Astrocyte (in vitro differentiated cells and primary cell): ENCODE measurements at regions not wholly inside any gene's neighbourhood (a gene's known extent, or its start where the extent isn't known, plus 50 kb on each side); places are given as distances from the start of the nearest gene placed in this dataset.

Source experiments
- DNase-seq: peaks from one replicate; pipeline ENCODE4 v3.0.0-alpha.2; 2010; ENCODE audit warnings: low read depth
- FAIRE-seq: peaks from 2 replicates; lab custom pipeline; 2011; peaks lifted over from hg19 to GRCh38; lab: Jason Lieb, UNC
- H2AFZ ChIP-seq: 2 replicates; pipeline ENCODE4 v1.6.0; 2012; ENCODE audit warnings: low read depth, low read length, inconsistent platforms
- H3K27ac ChIP-seq: 2 replicates; pipeline ENCODE4 v1.5.1; 2011; ENCODE audit warnings: low read depth, low read length, inconsistent platforms
- H3K27me3 ChIP-seq: 2 replicates; pipeline ENCODE4 v1.6.0; 2011; ENCODE audit warnings: low read length, inconsistent platforms; ENCODE audit not compliant: insufficient read depth
- H3K36me3 ChIP-seq: 2 replicates; pipeline ENCODE4 v1.5.1; 2011; ENCODE audit warnings: low read length, inconsistent platforms; ENCODE audit not compliant: insufficient read depth
- H3K4me1 ChIP-seq: 2 replicates; pipeline ENCODE4 v1.5.1; 2011; ENCODE audit warnings: low read length, inconsistent platforms; ENCODE audit not compliant: insufficient read depth
- H3K4me2 ChIP-seq: 2 replicates; pipeline ENCODE4 v1.6.0; 2012; ENCODE audit warnings: low read length, inconsistent platforms
- H3K4me3 ChIP-seq: 2 replicates; pipeline ENCODE4 v1.5.1; 2011; ENCODE audit warnings: low read depth, mild to moderate bottlenecking, low read length, inconsistent platforms; ENCODE audit not compliant: insufficient read depth
- H3K79me2 ChIP-seq: 2 replicates; pipeline ENCODE4 v1.6.0; 2012; ENCODE audit warnings: mild to moderate bottlenecking, low read length, inconsistent platforms; ENCODE audit not compliant: insufficient read depth
- H3K9ac ChIP-seq: 2 replicates; pipeline ENCODE4 v1.6.0; 2012; ENCODE audit warnings: mild to moderate bottlenecking, low read length, inconsistent platforms
- H3K9me3 ChIP-seq: 2 replicates; pipeline ENCODE4 v1.5.1; 2012; ENCODE audit warnings: low read depth, mild to moderate bottlenecking, low read length, inconsistent platforms; ENCODE audit not compliant: insufficient read depth
- H4K20me1 ChIP-seq: 2 replicates; pipeline ENCODE4 v1.6.0; 2012; ENCODE audit warnings: low read length, inconsistent platforms; ENCODE audit not compliant: insufficient read depth
- H3K27ac Mint-ChIP-seq: one replicate; pipeline ENCODE4 v1.8.0; 2021; ENCODE audit warnings: mild to moderate bottlenecking, mixed read lengths; ENCODE audit not compliant: unreplicated experiment
- H3K27me3 Mint-ChIP-seq: one replicate; pipeline ENCODE4 v1.8.0; 2021; ENCODE audit warnings: low read depth, mixed read lengths; ENCODE audit not compliant: unreplicated experiment
- H3K36me3 Mint-ChIP-seq: one replicate; pipeline ENCODE4 v1.8.0; 2021; ENCODE audit warnings: low read depth, mixed read lengths; ENCODE audit not compliant: unreplicated experiment
- H3K4me1 Mint-ChIP-seq: one replicate; pipeline ENCODE4 v1.8.0; 2021; ENCODE audit warnings: low read depth, mixed read lengths; ENCODE audit not compliant: unreplicated experiment
- H3K4me3 Mint-ChIP-seq: one replicate; pipeline ENCODE4 v1.8.0; 2021; ENCODE audit warnings: mild to moderate bottlenecking, moderate library complexity, mixed read lengths; ENCODE audit not compliant: unreplicated experiment
- H3K9me3 Mint-ChIP-seq: one replicate; pipeline ENCODE4 v1.8.0; 2021; ENCODE audit warnings: mild to moderate bottlenecking, mixed read lengths; ENCODE audit not compliant: unreplicated experiment
- CTCF ChIP-seq: IDR thresholded peaks from 2 replicates; pipeline ENCODE4 v1.5.1; 2011; ENCODE audit warnings: low read depth, mild to moderate bottlenecking, inconsistent platforms, low read length, moderate library complexity; ENCODE audit not compliant: insufficient read depth
- EZH2 ChIP-seq: IDR thresholded peaks from 2 replicates; pipeline ENCODE4 v1.6.1; 2012; ENCODE audit warnings: mild to moderate bottlenecking, low read length, inconsistent platforms; ENCODE audit not compliant: insufficient read depth

- H3K9me3 Mint-ChIP-seq: no peaks in the 10 kb centered on the region
- H3K27me3 Mint-ChIP-seq: no peaks in the 10 kb centered on the region
- no peaks in the 10 kb centered on the region for H3K4me1 ChIP-seq
- no peaks in the 10 kb centered on the region for H3K36me3 ChIP-seq
- H4K20me1 ChIP-seq: no peaks in the 10 kb centered on the region
- DNase-seq (no peak), FAIRE-seq (no peak)
- H3K4me3 Mint-ChIP-seq: no peak overlapping the region
- H3K4me2 ChIP-seq: no peak overlapping the region
- no peak overlapping the region for H3K27ac Mint-ChIP-seq
- H3K9me3 ChIP-seq: no peaks in the 10 kb centered on the region
- TF ChIP-seq CTCF (no peak), EZH2 (no peak)
- no peak overlapping the region for H3K9ac ChIP-seq
- no peaks in the 10 kb centered on the region for H3K36me3 Mint-ChIP-seq
- H3K4me3 ChIP-seq: no peak overlapping the region
- no peak overlapping the region for H2AFZ ChIP-seq
- H3K27ac ChIP-seq: no peak overlapping the region
- no peaks in the 10 kb centered on the region for H3K79me2 ChIP-seq
- no peaks in the 10 kb centered on the region for H3K27me3 ChIP-seq
- H3K4me1 Mint-ChIP-seq: peaks cover 5% of the 10 kb centered on the region
These were observed 618.7 kb downstream of the TLE1 start for GRCh38 chr9:81070689-81071088.

GRCh38 chr9:81069923-81070322 is 619.4 kb downstream of the TLE1 start:
- H3K9me3 Mint-ChIP-seq: no peaks in the 10 kb centered on the region
- TF ChIP-seq EZH2 (no peak), CTCF (no peak)

GRCh38 chr9:81069038-81069795 is 620.1 kb downstream of the TLE1 start:
- peaks cover 5% of the 10 kb centered on the region for H3K4me1 Mint-ChIP-seq
- no peak for FAIRE-seq
- no peaks in the 10 kb centered on the region for H3K79me2 ChIP-seq

More at GRCh38 chr9:81069923-81070322, 619.4 kb downstream of the TLE1 start:
- Histone ChIP-seq H3K27me3 (no peaks in the 10 kb centered on the region), H3K4me3 (no peak overlapping the region), H4K20me1 (no peaks in the 10 kb centered on the region), H3K79me2 (no peaks in the 10 kb centered on the region), H3K36me3 (no peaks in the 10 kb centered on the region), H3K4me1 (no peaks in the 10 kb centered on the region), H3K9me3 (no peaks in the 10 kb centered on the region), H3K9ac (no peak overlapping the region), H3K27ac (no peak overlapping the region), H2AFZ (no peak overlapping the region), H3K4me2 (no peak overlapping the region)
- H3K27me3 Mint-ChIP-seq: no peaks in the 10 kb centered on the region
- H3K4me3 Mint-ChIP-seq: no peak overlapping the region
- H3K27ac Mint-ChIP-seq: peak overlapping the region; percentile 31
- peaks cover 5% of the 10 kb centered on the region for H3K4me1 Mint-ChIP-seq
- H3K36me3 Mint-ChIP-seq: no peaks in the 10 kb centered on the region
- DNase-seq: peak; percentile 80
- FAIRE-seq: no peak

More at GRCh38 chr9:81069038-81069795, 620.1 kb downstream of the TLE1 start:
- Mint-ChIP-seq H3K9me3 (no peaks in the 10 kb centered on the region), H3K36me3 (no peaks in the 10 kb centered on the region), H3K4me3 (no peak overlapping the region), H3K27ac (no peak overlapping the region), H3K27me3 (no peaks in the 10 kb centered on the region)
- Histone ChIP-seq H3K27me3 (no peaks in the 10 kb centered on the region), H2AFZ (no peak overlapping the region), H3K4me1 (no peaks in the 10 kb centered on the region), H4K20me1 (no peaks in the 10 kb centered on the region), H3K4me2 (no peak overlapping the region), H3K27ac (no peak overlapping the region), H3K9ac (no peak overlapping the region), H3K36me3 (no peaks in the 10 kb centered on the region), H3K9me3 (peaks cover 1% of the 10 kb centered on the region), H3K4me3 (no peak overlapping the region)
- TF ChIP-seq CTCF: no peak
- no peak for TF ChIP-seq EZH2
- DNase-seq: no peak
